GM23338 (cell line): ENCODE measurements at regions not wholly inside any gene's neighbourhood (a gene's known extent, or its start where the extent isn't known, plus 50 kb on each side); places are given as distances from the start of the nearest gene placed in this dataset.
"Not testable (repeated sequence)": the region's sequence is repeated elsewhere in the genome, so short reads cannot be mapped to it uniquely, and the experiment has no call there.

Source experiments
- ATAC-seq: fragments of 200-7000 bp; cut with Tn5 transposase; 3 replicates; pipeline ENCODE4 v1.9.1; 2020
- DNase-seq: peaks from one replicate; pipeline ENCODE4 v3.0.0-alpha.2; 2015; ENCODE audit warnings: low spot score
- H2AFZ ChIP-seq: fragments of 200-600 bp; sonication (generic); 2 replicates; pipeline ENCODE4 v1.8.0; 2016; ENCODE audit warnings: antibody characterized with exemption, mild to moderate bottlenecking, moderate library complexity
- H3F3A ChIP-seq: fragments of 200-600 bp; sonication (generic); replicated peaks from 2 replicates; pipeline ENCODE4 v1.8.0; 2017; ENCODE audit warnings: antibody characterized with exemption, mixed run types, low read depth
- H3K27ac ChIP-seq: fragments of 200-600 bp; sonication (generic); 2 replicates; pipeline ENCODE4 v1.6.1; 2016; ENCODE audit warnings: low read depth
- H3K27me3 ChIP-seq: fragments of 200-600 bp; sonication (generic); 2 replicates; pipeline ENCODE4 v1.8.0; 2016; ENCODE audit warnings: mild to moderate bottlenecking, mixed run types, moderate library complexity; ENCODE audit not compliant: insufficient read depth
- H3K36me3 ChIP-seq: fragments of 200-600 bp; sonication (generic); 2 replicates; pipeline ENCODE4 v1.8.0; 2016; ENCODE audit warnings: mild to moderate bottlenecking; ENCODE audit not compliant: insufficient read depth
- H3K4me1 ChIP-seq: fragments of 200-600 bp; sonication (generic); 2 replicates; pipeline ENCODE4 v1.8.0; 2016; ENCODE audit warnings: mild to moderate bottlenecking, moderate library complexity; ENCODE audit not compliant: insufficient read depth
- H3K4me2 ChIP-seq: fragments of 200-600 bp; sonication (generic); 2 replicates; pipeline ENCODE4 v1.7.1; 2017; ENCODE audit warnings: mixed run types
- H3K4me3 ChIP-seq: fragments of 200-600 bp; sonication (generic); 2 replicates; pipeline ENCODE4 v1.6.1; 2016; ENCODE audit warnings: mixed run types
- H3K79me2 ChIP-seq: fragments of 200-600 bp; sonication (generic); replicated peaks from 2 replicates; pipeline ENCODE4 v1.8.0; 2017; ENCODE audit warnings: mild to moderate bottlenecking; ENCODE audit not compliant: insufficient read depth
- H3K9me2 ChIP-seq: fragments of 200-600 bp; sonication (generic); 2 replicates; pipeline ENCODE4 v1.8.0; 2017; ENCODE audit not compliant: insufficient read depth
- H4K20me1 ChIP-seq: fragments of 200-600 bp; sonication (generic); replicated peaks from 2 replicates; pipeline ENCODE4 v1.8.0; 2017; ENCODE audit warnings: mild to moderate bottlenecking; ENCODE audit not compliant: insufficient read depth
- H3K27ac Mint-ChIP-seq: 2 replicates; pipeline ENCODE4 v1.8.0; 2020; ENCODE audit warnings: inconsistent platforms, mild to moderate bottlenecking, moderate library complexity, mixed read lengths
- H3K27me3 Mint-ChIP-seq: 3 replicates; pipeline ENCODE4 v1.8.0; 2022; ENCODE audit warnings: low read depth, mild to moderate bottlenecking, moderate library complexity, mixed read lengths, inconsistent platforms; ENCODE audit not compliant: insufficient read depth, poor library complexity
- H3K36me3 Mint-ChIP-seq: 3 replicates; pipeline ENCODE4 v1.8.0; 2021; ENCODE audit warnings: low read depth, mild to moderate bottlenecking, inconsistent platforms, moderate library complexity, mixed read lengths
- H3K4me1 Mint-ChIP-seq: 3 replicates; pipeline ENCODE4 v1.8.0; 2020; ENCODE audit warnings: mild to moderate bottlenecking, inconsistent platforms, mixed read lengths
- H3K4me3 Mint-ChIP-seq: 3 replicates; pipeline ENCODE4 v1.8.0; 2021; ENCODE audit warnings: moderate library complexity, mild to moderate bottlenecking, inconsistent platforms, mixed read lengths
- H3K9me3 Mint-ChIP-seq: 3 replicates; pipeline ENCODE4 v1.8.0; 2020; ENCODE audit warnings: moderate library complexity, mild to moderate bottlenecking, inconsistent platforms, mixed read lengths
- CTCF ChIP-seq, 2 experiments: fragments of 200-600 bp in 1 of 2; sonication (generic) in 1 of 2; conservative IDR thresholded peaks; 2 replicates each; pipeline versions ENCODE4 v1.5.1 to v1.6.1; 2016 to 2017; ENCODE audit warnings: antibody characterized with exemption in 2 of 2, low read depth in 2 of 2, mild to moderate bottlenecking in 2 of 2, moderate library complexity in 1 of 2

DNA sequence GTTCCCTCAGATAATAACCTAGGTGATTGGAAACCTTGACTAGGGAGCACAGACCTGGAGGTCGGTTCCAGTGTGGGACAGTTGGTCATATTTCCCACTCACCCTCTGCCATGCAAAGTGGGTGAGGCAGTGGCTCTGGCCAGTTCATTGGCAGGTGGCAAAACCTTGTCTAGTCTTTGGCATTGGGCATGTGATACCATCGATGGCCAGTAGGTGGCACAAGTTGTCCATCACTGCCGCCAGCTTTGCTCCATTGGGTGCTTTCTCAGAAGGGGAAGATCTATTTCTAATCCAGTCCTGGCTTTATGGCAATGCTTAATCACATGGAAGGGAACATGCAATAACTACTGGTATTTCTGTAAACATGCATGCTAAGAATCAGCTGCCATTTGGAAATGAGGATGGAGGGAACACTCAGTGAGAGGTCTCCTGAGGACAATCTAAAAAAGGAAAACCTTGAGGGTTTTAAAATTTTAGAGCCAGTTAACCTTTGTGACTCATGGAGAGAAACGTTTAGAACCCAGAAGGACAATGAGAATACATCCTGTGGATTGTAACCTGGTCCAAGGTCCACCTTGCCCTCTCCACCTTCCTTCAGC, 207.5 kb upstream of the PLGLB1 start:
- peak in 1 of 2 experiments; percentile 3; a peak in 1 of 4 replicates for TF ChIP-seq CTCF (conservative IDR thresholded peaks at IDR 0.05; ENCODE audit: low read depth in 2 of 2)
- H3K27me3 ChIP-seq, H3F3A ChIP-seq, H3K9me3 Mint-ChIP-seq, H3K27me3 Mint-ChIP-seq, H3K27ac ChIP-seq, H3K4me3 ChIP-seq, H3K4me3 Mint-ChIP-seq, H3K4me2 ChIP-seq, H2AFZ ChIP-seq, H3K36me3 Mint-ChIP-seq, H3K9me2 ChIP-seq, H4K20me1 ChIP-seq, H3K79me2 ChIP-seq, H3K27ac Mint-ChIP-seq, H3K4me1 ChIP-seq, DNase-seq, H3K36me3 ChIP-seq, H3K4me1 Mint-ChIP-seq: not testable (repeated sequence)
- peak; percentile 88 for ATAC-seq

GRCh38 chr2:87229964-87230363, 208.3 kb upstream of the PLGLB1 start:
- H3K4me3 ChIP-seq, H3K4me1 ChIP-seq, H3F3A ChIP-seq, H3K4me1 Mint-ChIP-seq, H3K27ac ChIP-seq, DNase-seq, H3K79me2 ChIP-seq, H3K4me3 Mint-ChIP-seq, H3K9me2 ChIP-seq, ATAC-seq, H3K27ac Mint-ChIP-seq, H3K9me3 Mint-ChIP-seq, H4K20me1 ChIP-seq, H3K36me3 ChIP-seq, H3K4me2 ChIP-seq, H2AFZ ChIP-seq, H3K27me3 Mint-ChIP-seq, H3K36me3 Mint-ChIP-seq, H3K27me3 ChIP-seq: not testable (repeated sequence)

DNA sequence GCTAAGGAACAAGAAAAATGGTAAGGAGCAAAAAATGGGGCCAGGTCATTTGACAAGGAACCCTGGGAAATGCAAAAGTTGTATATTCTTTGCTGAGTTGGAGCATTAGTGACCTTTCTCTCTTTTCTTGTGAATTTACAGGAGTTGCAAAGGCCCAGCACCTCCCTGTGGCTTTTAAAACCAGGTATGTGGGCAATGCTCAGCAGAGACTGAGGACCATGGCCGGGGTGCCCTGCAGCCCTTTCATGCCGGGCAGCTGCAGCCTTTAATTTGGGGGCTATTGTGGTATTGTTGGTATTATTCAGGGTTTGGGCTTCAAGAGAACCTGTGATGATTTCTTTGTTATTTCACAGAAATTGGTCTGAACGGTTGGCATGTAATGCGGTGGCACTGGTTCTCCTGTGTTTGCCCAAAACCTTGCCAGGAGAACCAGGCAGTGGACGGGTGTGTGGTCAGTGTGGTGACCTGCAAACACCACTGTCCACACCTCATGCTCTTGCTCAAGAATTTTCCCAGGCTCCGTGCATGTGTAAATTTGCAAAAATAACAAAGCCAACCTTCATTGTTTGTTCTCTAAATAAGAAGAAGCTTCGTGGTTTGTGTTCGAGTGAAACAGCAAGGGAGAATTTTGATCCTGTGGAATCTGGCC, 213.8 kb upstream of the PLGLB1 start:
- H3K4me1 Mint-ChIP-seq, H3K27ac Mint-ChIP-seq, H3K27me3 ChIP-seq, H3K36me3 Mint-ChIP-seq, H3K9me2 ChIP-seq, H3K4me3 Mint-ChIP-seq, H4K20me1 ChIP-seq, H3K9me3 Mint-ChIP-seq, H2AFZ ChIP-seq, H3K79me2 ChIP-seq, H3K27me3 Mint-ChIP-seq, H3K27ac ChIP-seq, H3K4me1 ChIP-seq, H3F3A ChIP-seq, DNase-seq, H3K36me3 ChIP-seq, H3K4me2 ChIP-seq, H3K4me3 ChIP-seq, ATAC-seq: not testable (repeated sequence)

DNA sequence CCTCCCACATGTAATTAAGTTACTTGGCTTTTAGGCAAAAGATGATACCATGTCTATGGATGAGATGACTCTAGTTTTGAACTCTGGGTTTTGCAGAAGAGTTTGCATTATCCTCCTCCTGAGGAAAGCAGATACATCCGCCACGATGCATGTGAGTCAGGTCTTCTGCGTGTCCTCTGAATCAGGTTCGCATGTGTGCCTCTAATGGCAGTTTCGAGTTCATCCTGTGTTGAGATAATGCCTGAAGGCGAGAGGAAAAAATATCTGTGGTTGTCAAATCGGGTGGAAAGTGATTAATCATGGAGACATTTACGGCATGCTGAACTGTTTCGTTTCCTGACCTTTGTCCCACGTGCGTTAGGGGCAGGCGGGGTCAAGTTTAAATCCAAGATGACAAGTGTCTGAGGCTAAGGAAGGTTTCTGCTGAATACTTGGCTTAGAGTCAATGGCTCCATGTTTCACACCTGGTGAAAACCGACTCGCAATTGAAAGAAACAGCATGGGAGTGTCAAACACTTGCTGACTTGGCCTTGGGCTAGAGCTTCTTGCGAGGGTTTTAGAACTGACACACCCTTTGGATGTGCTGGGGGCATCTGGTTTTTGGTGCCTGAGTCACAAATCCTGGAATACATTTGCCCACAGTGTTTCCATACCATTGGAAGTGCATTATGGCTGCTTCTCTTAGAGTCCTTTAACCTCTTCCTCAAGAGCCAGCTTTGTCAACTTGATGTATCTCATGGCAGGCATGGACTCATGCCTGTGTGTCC, 216.1 kb upstream of the PLGLB1 start:
- not testable (repeated sequence) for DNase-seq, ATAC-seq

More for the DNA sequence above, 216.1 kb upstream of the PLGLB1 start:
- H4K20me1 ChIP-seq, H3K27ac ChIP-seq, H3K4me1 ChIP-seq, H3K27me3 ChIP-seq, H3K4me1 Mint-ChIP-seq, H3K4me3 Mint-ChIP-seq, H2AFZ ChIP-seq, H3K79me2 ChIP-seq, H3K4me3 ChIP-seq, H3K9me3 Mint-ChIP-seq, H3K36me3 Mint-ChIP-seq, H3F3A ChIP-seq, H3K4me2 ChIP-seq, H3K27ac Mint-ChIP-seq, H3K36me3 ChIP-seq, H3K27me3 Mint-ChIP-seq, H3K9me2 ChIP-seq: not testable (repeated sequence)
